Tibial nerve (tissue), 4 donors: ENCODE measurements at regions not wholly inside any gene's neighbourhood (a gene's known extent, or its start where the extent isn't known, plus 50 kb on each side); places are given as distances from the start of the nearest gene placed in this dataset.

Source experiments
- CTCF ChIP-seq, 5 experiments: fragments of 200-600 bp in 3 of 5; fragments of 450-650 bp in 2 of 5; sonication (generic) in 3 of 5; IDR thresholded peaks; one replicate each; pipeline ENCODE4 v1.5.1; 2016 to 2019; ENCODE audit warnings: antibody characterized with exemption in 5 of 5, mild to moderate bottlenecking in 3 of 5, moderate library complexity in 2 of 5
- EP300 ChIP-seq, 2 donors: sonication (generic); formaldehyde crosslinking; IDR thresholded peaks; one replicate each; pipeline ENCODE4 v1.6.1; 2017; ENCODE audit warnings: antibody characterized with exemption in 2 of 2, mild to moderate bottlenecking in 1 of 2
- POLR2A ChIP-seq, 2 donors: fragments of 450-650 bp; IDR thresholded peaks; one replicate each; pipeline ENCODE4 v1.6.1; 2017; ENCODE audit warnings: antibody characterized with exemption in 2 of 2, mild to moderate bottlenecking in 2 of 2, moderate library complexity in 2 of 2

DNA sequence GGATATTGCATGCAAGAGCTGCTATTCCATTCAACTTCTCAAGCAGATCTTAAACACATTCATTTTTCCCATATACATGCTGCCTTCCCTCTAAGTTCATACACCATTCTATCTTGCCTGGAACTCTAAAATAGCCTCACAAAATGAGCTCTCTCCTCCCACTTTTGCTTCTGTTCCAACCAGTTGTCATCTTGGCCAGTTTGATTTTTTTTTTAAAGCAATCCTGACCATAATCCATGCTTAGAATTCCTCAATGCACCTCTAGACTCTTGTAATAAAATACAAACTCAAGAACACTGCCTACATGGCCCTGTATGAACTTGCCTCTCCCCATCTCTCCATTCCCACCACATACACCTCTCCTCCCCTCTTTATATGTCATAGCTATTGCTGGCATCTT, 68.6 kb upstream of the NPHP3 start:
- TF ChIP-seq CTCF (IDR thresholded peaks at IDR 0.05) (no peak), POLR2A (IDR thresholded peaks at IDR 0.05) (no peak), EP300 (IDR thresholded peaks at IDR 0.05) (no peak)
